HG03575 (cell line): ENCODE measurements at regions not wholly inside any gene's neighbourhood (a gene's known extent, or its start where the extent isn't known, plus 50 kb on each side); places are given as distances from the start of the nearest gene placed in this dataset.

Source experiments
- ATAC-seq: cut with Tn5 transposase; IDR thresholded peaks from one replicate; pipeline ENCODE4 v1.9.1; 2021; ENCODE audit not compliant: unreplicated experiment, insufficient number of reproducible peaks, low FRiP score; ENCODE audit errors: extremely low read depth

DNA sequence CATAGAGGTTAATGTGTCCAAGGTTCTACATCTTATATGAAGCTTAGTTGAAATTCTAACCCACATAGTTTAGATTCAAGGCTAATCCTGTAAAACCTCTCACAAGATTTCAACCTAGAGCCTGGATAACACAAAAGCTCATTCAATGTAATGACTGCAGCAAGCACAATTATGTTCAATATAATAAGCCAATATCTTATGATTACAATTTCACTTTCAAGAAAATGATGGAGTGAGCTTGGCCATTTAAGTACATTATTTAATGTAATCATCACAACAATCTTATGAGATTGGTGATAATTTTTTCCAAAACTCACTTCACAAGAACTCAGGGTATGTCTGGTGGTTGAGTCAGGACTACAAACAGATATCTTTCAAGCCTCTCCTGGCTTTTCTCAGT lies 1140.8 kb upstream of the WWC1 start:
- no peak for ATAC-seq

DNA sequence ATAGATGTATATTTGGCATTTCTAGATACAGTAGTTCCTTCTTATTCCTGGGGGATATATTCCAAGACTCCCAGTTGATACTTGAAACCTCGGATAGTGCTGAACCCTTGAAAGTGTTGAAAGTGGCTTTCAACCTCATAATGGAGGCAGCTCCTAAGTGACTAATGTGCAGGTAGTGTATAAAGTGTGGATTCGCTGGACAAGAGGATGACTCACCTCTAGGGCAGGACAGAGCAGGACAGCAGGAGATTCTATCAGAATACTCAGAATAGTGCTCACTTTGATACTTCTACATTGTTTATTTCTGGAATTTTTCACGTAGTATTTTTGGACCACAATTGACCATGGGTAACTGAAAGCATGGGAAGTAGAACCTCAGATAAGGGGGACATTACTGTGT lies 1138.9 kb upstream of the WWC1 start:
- ATAC-seq: no peak

DNA sequence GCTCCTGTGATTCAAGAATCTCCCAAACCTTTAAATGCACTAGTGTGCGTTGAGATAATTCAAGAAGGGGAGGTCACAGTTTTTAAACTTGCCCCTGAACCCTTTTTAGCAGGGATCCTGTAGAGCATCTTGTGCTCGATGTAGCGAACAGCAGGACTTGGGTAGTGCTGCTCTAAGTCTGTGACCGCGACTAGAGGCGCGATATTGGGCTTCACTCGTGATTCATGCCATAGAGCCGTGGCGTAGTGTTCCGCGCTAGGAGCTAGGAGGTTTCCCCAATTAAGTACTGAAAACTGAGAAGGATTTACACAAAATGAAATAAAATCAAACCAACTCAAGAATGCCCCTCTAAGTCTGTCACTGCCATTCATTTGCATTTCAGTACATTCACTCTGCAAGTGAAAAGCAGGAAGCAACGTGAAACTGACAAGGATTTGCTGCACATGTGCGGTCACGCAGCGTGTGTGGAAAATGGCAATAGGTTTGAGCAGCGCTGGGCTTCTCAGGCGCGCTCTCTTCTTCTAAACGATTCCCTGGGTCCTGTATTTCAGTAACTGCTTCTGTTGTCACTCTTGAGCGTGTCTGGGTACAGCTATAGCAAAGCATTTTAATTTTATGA lies 1135.9 kb upstream of the WWC1 start:
- no peak for ATAC-seq

DNA sequence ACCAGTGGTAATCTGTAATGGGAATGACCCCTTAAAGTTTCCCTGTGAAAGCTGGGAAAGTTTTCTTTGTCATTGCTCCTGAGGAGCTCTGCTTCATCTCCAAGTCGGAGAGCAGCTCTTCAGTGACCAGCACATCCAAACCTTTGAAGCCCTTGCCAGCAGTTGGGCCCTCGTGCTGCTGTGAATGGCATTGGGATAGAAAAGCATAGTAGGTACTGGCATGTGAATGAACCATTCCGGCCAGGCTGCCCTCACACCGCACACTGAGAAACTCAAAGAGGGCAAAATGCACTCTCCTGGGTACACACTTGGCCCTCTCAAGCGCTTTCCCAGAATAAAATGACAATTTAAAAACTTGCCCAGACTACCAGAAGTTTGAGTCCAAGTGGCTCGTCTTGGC lies 1135.0 kb upstream of the WWC1 start:
- ATAC-seq: no peak

DNA sequence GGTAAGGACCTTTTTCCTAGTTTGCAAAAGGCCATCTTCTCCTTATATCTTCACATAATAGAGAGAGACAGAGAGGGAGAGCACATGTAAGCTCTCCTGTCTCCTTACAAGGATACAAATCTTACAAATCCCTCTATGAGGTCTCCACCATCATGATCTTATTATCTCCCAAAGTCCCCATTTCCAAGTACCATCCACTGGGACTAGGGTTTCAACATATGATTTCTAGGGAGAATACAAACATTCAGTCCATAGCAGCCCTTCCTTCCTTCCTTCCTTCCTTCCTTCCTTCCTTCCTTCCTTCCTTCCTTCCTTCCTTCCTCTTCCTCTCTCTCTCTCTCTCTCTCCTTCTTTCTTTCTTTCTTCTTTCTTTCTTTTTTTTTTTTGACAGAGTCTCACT lies 1132.9 kb upstream of the WWC1 start:
- ATAC-seq: no peak

DNA sequence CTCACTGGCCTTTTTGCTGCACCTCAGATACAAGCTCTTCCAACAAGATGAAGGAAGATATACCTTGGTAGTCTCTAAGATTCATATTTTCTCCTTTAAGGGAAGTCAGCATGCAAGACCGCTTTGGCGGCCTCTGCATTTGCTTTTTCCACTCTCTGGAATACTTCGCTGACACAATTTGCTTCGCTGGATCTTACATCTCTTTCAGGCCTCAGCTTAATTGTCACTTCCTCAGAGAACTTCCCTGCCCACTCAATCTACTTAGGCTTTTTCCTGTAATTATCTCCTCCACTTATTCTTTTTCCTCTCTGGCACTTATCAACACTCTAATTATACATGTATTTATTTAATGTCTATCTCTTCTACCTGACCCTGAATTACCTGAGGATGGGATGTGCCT lies 1131.1 kb upstream of the WWC1 start:
- ATAC-seq: no peak

DNA sequence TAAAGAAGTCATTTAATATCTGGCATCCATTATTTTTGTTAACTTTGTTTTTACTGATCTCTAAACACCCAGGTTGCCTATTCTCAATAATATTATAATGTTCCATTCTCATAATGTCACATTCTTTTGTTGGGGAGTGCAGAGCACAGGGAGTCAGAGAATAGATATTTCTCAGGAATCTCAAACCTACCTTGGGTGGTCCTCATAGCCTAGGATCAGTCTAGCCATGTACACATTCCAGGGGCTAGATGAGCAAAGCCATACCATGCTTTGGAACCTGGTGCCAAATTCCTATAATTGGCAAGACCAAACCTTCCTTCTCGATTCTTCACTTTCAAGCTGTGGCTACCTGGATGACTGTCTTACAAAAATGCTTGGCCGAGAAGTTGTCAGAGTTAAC lies 1124.7 kb upstream of the WWC1 start:
- no peak for ATAC-seq

DNA sequence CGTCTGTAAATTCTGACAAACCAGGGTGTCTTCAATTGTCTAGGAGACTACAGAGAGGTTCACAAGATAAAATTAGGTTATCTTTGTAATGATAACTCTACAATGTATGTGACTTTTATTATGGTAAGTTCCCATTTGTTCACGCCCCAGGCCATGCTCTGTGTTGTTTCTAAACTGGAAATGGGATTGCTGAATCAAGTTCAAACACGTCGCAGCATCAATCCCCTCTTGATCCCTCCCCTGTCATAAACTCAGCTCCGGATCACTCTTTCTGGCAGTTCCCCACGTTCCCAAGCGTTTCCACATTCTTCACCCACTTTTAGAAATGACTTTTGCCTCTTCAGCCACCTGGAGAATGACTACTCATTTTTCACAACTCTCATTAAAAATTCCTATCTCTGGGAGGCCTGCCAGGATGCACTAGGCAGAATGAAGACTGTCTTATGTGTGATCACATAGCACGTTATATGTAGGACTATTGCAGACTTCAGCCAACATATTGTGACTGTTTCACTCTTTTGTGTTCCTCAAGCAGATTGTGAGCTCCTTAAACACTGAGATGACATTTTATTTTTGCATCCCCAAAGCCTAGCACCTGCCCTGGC lies 1124.2 kb upstream of the WWC1 start:
- no peak for ATAC-seq

DNA sequence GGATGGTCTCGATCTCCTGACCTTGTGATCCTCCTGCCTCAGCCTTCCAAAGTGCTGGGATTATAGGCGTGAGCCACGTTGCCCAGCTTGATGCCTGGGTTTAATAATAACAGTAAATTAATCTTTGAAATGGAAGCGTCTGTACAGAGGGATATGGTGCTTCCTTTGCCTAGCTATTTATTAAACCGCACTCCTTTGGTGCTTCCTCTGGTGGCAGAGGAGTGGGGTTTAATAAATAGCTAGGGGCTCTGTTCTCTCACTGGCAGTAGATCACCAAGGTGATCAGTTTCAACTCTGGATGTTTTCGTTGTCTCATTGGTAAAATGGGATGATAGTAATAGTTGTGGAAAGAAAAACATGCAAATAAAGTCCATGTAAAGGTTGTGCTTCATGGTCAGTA lies 1122.5 kb upstream of the WWC1 start:
- no peak for ATAC-seq

DNA sequence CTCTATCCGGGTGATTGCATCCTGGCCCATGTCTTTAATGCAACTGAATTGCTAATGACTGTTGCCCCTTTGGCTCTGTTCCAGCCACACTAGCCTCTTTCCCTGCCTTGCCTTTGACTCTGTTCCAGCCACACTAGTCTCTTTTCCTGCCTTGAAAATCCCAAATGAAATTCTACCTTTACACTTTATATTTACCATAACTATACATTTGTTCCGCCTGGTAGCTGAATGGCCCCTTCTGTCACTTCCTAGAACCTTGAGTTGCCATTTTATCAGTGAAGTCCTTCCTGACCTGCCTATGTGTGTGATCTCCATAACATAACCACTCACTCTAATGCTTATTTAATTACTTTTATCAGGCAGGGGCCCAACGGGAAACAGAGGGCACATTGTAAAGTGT lies 1120.4 kb upstream of the WWC1 start:
- ATAC-seq: no peak

DNA sequence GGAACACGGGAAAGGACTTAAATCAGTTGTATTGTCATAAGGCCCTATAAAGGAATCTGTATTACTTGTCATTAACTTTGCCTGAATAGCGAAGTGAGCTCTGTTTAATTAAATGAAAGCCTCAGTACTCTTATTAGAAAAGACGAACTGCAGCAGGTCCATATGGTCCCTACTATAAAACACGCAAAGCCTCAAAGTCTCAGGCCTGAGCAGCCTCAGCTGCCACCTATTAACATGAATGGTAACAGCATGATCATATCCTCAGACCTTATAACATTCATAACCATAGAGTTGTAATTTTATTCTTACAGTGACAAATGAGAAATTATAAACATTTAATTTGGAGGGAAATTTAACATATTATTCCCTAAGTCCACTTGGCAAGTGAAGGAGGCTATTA lies 1113.7 kb upstream of the WWC1 start:
- no peak for ATAC-seq

DNA sequence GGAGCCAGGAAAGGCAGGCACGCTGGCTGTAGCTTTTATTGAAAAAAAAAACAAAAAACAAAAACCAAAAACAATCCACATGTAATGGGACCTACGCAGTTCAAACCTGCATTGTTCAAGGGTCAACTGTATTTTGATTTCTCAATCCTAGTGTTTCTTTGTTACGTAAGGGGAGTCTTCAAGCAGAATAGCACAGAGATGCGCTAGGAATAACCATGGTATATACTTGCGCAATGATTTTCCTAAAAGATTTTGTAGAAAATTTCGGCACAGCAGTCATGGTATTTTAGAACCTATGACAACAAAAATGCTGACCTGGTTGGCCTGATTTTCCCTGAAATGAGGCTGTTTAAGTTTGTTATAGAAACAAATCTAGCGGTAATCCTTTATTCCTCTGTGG lies 1110.5 kb upstream of the WWC1 start:
- ATAC-seq: no peak

DNA sequence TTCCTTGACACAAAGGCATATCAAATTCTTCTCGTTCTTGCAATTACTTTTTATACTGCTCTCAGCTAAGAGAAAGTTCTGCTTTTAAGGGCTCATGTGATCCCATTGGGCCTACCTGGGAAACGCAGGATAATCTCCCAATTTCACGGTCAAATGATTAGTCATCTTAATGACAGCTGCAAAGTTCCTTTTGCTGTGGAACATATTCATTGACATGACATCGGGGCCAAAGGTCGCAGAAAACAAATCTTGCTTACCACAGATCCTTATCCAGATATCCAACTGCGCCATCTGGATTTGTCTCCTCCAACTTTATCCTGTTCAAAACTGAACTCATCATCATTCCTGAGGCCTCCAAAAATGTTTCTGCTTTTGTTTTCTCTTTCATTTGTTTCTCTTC lies 1085.6 kb upstream of the WWC1 start:
- ATAC-seq: no peak

DNA sequence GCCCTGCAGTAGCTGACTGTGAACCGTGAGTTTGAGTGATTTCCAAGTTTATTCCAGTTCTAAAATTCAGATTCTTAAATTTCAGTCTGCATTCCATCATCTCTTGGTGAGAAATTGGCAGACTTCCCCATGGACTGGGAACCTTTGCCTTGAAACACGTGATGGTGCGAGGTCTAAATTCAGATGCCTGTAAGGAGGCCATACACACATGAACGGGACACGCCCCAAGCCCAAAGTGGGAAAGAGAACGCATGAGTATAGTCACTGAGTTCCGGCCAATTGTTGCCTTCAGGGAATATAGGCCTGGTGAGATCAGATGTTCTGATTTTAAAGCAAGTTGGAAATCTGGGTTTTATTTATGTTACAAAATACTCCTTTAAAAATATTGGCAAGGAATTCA lies 1084.4 kb upstream of the WWC1 start:
- no peak for ATAC-seq

DNA sequence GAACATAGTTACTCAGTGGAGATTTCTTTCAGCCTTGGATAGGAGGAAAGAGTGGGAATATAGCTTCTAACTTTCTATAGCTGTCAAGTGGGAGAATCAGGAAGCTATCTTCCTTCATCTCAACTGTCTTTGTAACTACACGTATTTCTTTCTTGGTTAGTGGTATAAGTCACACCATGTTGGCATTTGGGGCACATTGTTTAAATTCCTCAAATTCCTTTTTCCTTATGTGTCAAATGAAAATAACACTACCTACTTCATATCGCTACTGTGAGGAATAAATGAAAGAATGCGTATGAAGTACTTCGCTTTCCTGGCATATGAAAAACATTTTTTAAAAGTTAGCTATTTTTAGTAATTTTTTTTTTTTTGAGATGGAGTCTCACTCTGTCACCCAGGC lies 1082.5 kb upstream of the WWC1 start:
- ATAC-seq: no peak

DNA sequence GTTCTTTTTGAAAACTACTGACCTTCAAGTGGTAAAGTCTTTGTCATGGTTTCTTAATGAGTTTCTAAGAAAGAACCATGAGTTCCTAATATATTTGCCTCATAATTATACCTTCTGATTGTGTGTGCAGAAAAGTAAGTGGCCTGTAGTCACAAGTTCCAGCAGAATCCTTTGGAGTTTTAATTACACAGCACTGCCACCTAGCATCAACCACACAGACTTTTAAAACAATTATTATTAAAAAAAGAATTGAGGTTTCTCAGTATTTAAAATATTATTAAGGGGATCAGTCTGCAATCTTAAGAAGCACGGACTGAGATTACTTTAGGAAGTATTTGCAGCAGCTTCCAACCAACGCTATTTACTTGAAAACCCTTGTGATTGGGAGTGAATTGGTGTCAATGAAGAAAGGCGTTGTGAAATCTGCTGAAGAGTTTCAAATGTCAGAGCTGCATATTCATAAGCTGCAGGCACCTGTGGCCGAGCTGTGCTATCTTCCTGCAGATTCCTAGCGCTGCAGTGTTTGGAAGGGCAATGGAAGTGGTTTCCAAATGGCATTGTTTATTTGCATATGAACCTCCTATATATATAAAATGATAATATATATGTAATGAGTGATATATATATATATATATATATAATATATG lies 1074.2 kb upstream of the WWC1 start:
- no peak for ATAC-seq

DNA sequence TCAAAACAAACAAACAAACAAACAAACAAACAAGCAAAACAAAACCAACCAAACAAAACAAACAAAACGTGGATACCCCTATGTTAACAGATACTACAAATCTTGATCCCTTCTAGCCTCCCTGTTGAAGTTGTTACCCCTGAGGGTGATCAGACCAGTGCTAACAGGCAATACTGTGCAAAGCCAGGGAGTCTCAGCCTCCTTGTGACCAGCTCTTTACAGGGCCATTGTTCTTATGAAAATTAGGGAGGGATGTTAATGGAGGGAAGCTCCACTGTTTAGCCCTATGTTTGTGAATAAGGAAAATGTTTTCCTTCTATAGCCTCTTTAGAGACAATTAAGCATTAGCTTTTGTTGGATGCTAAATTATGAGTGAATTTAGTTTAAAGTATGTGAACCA lies 1072.1 kb upstream of the WWC1 start:
- no peak for ATAC-seq

DNA sequence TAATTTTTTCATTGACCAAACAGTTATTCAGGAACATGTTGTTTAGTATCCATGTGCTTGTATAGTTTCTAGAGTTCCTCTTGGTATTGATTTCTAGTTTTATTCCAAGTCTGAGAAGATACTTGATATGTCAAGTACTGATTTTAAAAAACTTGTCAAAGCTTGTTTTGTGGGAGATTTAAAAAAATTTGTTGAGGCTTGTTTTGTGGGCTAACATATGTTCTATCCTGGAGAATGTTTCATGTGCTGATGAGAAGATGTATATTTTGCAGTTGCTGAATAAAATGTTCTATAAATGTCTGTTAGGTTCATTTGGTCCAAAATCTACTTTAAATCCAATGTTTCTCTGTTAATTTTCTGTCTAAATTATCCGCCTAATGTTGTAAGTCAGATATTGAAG lies 1065.1 kb upstream of the WWC1 start:
- ATAC-seq: no peak

DNA sequence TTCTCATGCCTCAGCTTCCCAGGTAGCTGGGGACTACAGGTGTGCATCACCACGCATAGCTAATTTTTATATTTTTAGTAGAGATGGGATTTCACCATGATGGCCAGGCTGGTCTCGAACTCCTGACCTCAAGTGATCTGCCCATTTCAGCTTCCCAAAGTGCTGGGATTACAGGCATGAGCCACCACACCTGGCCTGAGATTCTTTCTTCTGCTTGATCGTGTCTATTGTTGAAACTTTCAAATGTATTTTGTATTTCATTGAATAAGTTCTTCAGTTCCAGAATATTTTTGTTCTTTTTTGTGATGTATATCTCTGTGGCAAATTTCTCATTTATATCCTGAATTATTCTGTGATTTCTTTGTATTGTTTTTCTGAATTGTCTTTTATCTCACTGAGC lies 1063.3 kb upstream of the WWC1 start:
- no peak for ATAC-seq

DNA sequence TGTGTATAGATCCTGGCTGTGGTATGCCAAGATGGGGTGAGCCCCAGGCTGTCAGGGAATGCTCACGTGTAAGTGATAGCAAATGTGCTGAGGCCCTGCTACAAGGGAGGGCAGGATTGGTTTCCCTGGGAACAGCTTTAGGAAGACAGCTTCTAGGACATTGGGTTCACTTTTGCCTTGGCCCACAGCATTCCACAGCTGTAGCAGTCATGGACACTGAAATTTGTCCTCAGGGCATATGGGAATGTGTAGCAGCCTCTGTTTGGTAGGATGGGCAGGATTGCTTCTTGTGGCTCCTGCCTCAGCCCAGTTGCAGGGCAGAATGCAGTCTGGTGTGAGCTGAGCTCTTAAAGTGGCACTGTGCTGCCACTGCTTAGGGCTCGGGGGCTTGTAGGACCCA lies 1061.7 kb upstream of the WWC1 start:
- no peak for ATAC-seq

DNA sequence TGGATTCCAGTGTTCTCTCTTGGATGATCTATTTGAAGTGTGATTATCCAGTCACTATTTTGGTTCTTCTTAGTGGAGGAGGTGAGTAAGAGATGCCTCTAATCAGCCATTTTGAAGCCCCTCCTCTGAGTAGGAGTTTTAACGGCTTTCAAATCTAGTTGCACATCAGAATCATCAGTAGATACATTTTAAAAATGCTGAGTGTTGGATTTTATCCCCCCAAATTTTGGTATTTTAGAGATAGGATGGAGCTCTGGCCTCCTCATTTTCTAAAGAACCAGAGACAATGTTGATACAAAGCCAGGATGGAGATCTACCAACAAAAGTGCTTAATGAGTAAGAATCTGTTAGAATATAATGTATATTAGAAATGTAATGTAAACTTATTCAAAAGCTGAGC lies 1061.0 kb upstream of the WWC1 start:
- ATAC-seq: no peak
